ENCODE measurements at regions not wholly inside any gene's neighbourhood (a gene's known extent, or its start where the extent isn't known, plus 50 kb on each side); places are given as distances from the start of the nearest gene placed in this dataset.

DNA sequence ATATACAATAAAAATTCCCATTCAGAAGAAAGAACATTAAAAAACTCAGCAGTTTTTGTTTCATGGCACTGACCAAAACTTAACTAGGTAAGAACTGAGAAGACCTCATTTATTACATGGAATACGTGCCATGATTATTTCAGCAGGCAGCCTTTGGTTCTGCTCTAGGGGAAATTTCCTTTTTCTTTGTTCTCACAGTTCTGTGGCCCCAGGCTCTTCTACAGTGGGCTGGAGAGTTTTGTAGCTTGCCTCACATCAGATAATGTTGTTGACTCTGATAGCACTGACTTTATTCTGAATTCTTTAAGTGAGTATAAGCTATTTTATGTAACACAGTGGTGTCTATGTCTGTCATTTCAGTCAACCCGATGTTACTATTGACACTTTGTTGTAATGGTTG lies 844.3 kb downstream of the TBC1D32 start:
- TF ChIP-seq EZH2 (IDR thresholded peaks at IDR 0.05; ENCODE audit: low read depth, unreplicated experiment) (no peak), POLR2AphosphoS5 (IDR thresholded peaks at IDR 0.05; ENCODE audit: low read depth) (no peak), JUNB (IDR thresholded peaks at IDR 0.05; ENCODE audit: unreplicated experiment) (no peak), REST (IDR thresholded peaks at IDR 0.05; ENCODE audit: unreplicated experiment) (no peak), EZH2phosphoT487 (IDR thresholded peaks at IDR 0.05; ENCODE audit: unreplicated experiment) (no peak), ZNF114 (CRISPR knock-in tag; IDR thresholded peaks at IDR 0.05) (no peak), NANOG (IDR thresholded peaks at IDR 0.05; ENCODE audit: borderline replicate concordance) (no peak), CREB1 (CRISPR knock-in tag; IDR thresholded peaks at IDR 0.05; ENCODE audit: low read depth) (no peak), STAT1 (IDR thresholded peaks at IDR 0.05; ENCODE audit: unreplicated experiment) (no peak), ETS1 (IDR thresholded peaks at IDR 0.05) (no peak)
- TF ChIP-seq, protein P1, sequence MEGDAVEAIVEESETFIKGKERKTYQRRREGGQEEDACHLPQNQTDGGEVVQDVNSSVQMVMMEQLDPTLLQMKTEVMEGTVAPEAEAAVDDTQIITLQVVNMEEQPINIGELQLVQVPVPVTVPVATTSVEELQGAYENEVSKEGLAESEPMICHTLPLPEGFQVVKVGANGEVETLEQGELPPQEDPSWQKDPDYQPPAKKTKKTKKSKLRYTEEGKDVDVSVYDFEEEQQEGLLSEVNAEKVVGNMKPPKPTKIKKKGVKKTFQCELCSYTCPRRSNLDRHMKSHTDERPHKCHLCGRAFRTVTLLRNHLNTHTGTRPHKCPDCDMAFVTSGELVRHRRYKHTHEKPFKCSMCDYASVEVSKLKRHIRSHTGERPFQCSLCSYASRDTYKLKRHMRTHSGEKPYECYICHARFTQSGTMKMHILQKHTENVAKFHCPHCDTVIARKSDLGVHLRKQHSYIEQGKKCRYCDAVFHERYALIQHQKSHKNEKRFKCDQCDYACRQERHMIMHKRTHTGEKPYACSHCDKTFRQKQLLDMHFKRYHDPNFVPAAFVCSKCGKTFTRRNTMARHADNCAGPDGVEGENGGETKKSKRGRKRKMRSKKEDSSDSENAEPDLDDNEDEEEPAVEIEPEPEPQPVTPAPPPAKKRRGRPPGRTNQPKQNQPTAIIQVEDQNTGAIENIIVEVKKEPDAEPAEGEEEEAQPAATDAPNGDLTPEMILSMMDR (conservative IDR thresholded peaks at IDR 0.05; ENCODE audit: low read depth in 2 of 2), result no peak
